ENCODE measurements at regions not wholly inside any gene's neighbourhood (a gene's known extent, or its start where the extent isn't known, plus 50 kb on each side); places are given as distances from the start of the nearest gene placed in this dataset.

GRCh38 chr5:135711911-135712310 is 122.6 kb upstream of the SLC25A48 start:
- no peak for TF ChIP-seq CTCF (IDR thresholded peaks at IDR 0.05; ENCODE audit: low read depth, low read length)
- Histone ChIP-seq H3K4me3 (ENCODE audit: low read depth, low read length) (no peak overlapping the region), H3K27ac (ENCODE audit: low read depth, low read length) (no peak overlapping the region), H3K27me3 (ENCODE audit: control insufficient read depth, insufficient read depth, low read length) (peaks cover 7% of the 10 kb centered on the region), H3K9me3 (ENCODE audit: control insufficient read depth, insufficient read depth, low read length) (no peaks in the 10 kb centered on the region)
- CTCF ChIA-PET: no interaction called here
- POLR2A ChIA-PET: no interaction called here
- DNase-seq (ENCODE audit: low read depth, low spot score): no peak

GRCh38 chr5:135710045-135710675 is 124.3 kb upstream of the SLC25A48 start:
- DNase-seq (ENCODE audit: low read depth, low spot score): no peak
- peaks cover 7% of the 10 kb centered on the region for H3K27me3 ChIP-seq (ENCODE audit: control insufficient read depth, insufficient read depth, low read length)
- ChIA-PET CTCF (no interaction called here), POLR2A (no interaction called here)
- H3K4me3 ChIP-seq (ENCODE audit: low read depth, low read length): no peak overlapping the region
- TF ChIP-seq CTCF (IDR thresholded peaks at IDR 0.05; ENCODE audit: low read depth, low read length): no peak
- no peak overlapping the region for H3K27ac ChIP-seq (ENCODE audit: low read depth, low read length)
- no peaks in the 10 kb centered on the region for H3K9me3 ChIP-seq (ENCODE audit: control insufficient read depth, insufficient read depth, low read length)

GRCh38 chr5:135709208-135709575 is 125.3 kb upstream of the SLC25A48 start:
- no peak for TF ChIP-seq CTCF (IDR thresholded peaks at IDR 0.05; ENCODE audit: low read depth, low read length)
- H3K9me3 ChIP-seq (ENCODE audit: control insufficient read depth, insufficient read depth, low read length): no peaks in the 10 kb centered on the region
- DNase-seq (ENCODE audit: low read depth, low spot score): no peak
- H3K27ac ChIP-seq (ENCODE audit: low read depth, low read length): no peak overlapping the region
- POLR2A ChIA-PET: no interaction called here
- peaks cover 7% of the 10 kb centered on the region for H3K27me3 ChIP-seq (ENCODE audit: control insufficient read depth, insufficient read depth, low read length)
- no peak overlapping the region for H3K4me3 ChIP-seq (ENCODE audit: low read depth, low read length)
- CTCF ChIA-PET: no interaction called here

- Histone ChIP-seq H3K9me3 (ENCODE audit: control insufficient read depth, insufficient read depth, low read length) (no peaks in the 10 kb centered on the region), H3K27ac (ENCODE audit: low read depth, low read length) (no peak overlapping the region), H3K27me3 (ENCODE audit: control insufficient read depth, insufficient read depth, low read length) (peaks cover 4% of the 10 kb centered on the region), H3K4me3 (ENCODE audit: low read depth, low read length) (no peak overlapping the region)
- ChIA-PET POLR2A (no interaction called here), CTCF (no interaction called here)
- no peak for TF ChIP-seq CTCF (IDR thresholded peaks at IDR 0.05; ENCODE audit: low read depth, low read length)
- DNase-seq (ENCODE audit: low read depth, low spot score): no peak
Measured at GRCh38 chr5:135708481-135709207, 125.8 kb upstream of the SLC25A48 start.

GRCh38 chr5:135707302-135707701 is 127.2 kb upstream of the SLC25A48 start:
- Histone ChIP-seq H3K27me3 (ENCODE audit: control insufficient read depth, insufficient read depth, low read length) (peaks cover 6% of the 10 kb centered on the region), H3K4me3 (ENCODE audit: low read depth, low read length) (no peak overlapping the region), H3K27ac (ENCODE audit: low read depth, low read length) (no peak overlapping the region), H3K9me3 (ENCODE audit: control insufficient read depth, insufficient read depth, low read length) (no peaks in the 10 kb centered on the region)
- TF ChIP-seq CTCF (IDR thresholded peaks at IDR 0.05; ENCODE audit: low read depth, low read length): no peak
- DNase-seq (ENCODE audit: low read depth, low spot score): no peak
- ChIA-PET CTCF (no interaction called here), POLR2A (no interaction called here)

All from AG04450 (cell line).